Psoas muscle (tissue), 7 donors: ENCODE measurements at regions not wholly inside any gene's neighbourhood (a gene's known extent, or its start where the extent isn't known, plus 50 kb on each side); places are given as distances from the start of the nearest gene placed in this dataset.

ENCODE experiments used
- ATAC-seq, 4 donors: fragments of 200-7000 bp; cut with Tn5 transposase; one replicate each; pipeline ENCODE4 v1.9.1; 2020; ENCODE audit warnings: moderate library complexity in 3 of 4, mild to moderate bottlenecking in 2 of 4
- DNase-seq, 2 donors: peaks; one replicate each; pipeline ENCODE4 v3.0.0-alpha.2; 2020
- H3K27ac ChIP-seq: fragments of 200-600 bp; one replicate; pipeline ENCODE4 v1.8.0; 2022
- H3K27me3 ChIP-seq, 3 donors: fragments of 200-600 bp in 1 of 3; one replicate each; pipeline versions ENCODE4 v1.6.1 to v1.8.0; 2013 to 2022; ENCODE audit warnings: low read length in 2 of 3, mild to moderate bottlenecking in 2 of 3, moderate library complexity in 1 of 3; ENCODE audit not compliant: insufficient read depth in 3 of 3
- H3K36me3 ChIP-seq, 2 donors: fragments of 200-600 bp in 1 of 2; one replicate each; pipeline versions ENCODE4 v1.6.1 to v1.8.0; 2013 to 2022; ENCODE audit warnings: low read depth in 1 of 2, mild to moderate bottlenecking in 1 of 2, moderate library complexity in 1 of 2; ENCODE audit not compliant: insufficient read depth in 1 of 2
- H3K4me1 ChIP-seq: fragments of 200-600 bp; one replicate; pipeline ENCODE4 v1.8.0; 2022
- H3K4me3 ChIP-seq: fragments of 200-600 bp; one replicate; pipeline ENCODE4 v1.8.0; 2022; ENCODE audit warnings: mild to moderate bottlenecking
- H3K9me3 ChIP-seq: fragments of 200-600 bp; one replicate; pipeline ENCODE4 v1.8.0; 2022
- CTCF ChIP-seq: fragments of 200-600 bp; IDR thresholded peaks from one replicate; pipeline ENCODE4 v1.8.0; 2022; ENCODE audit warnings: antibody characterized with exemption
- WGBS, 3 donors: extraction: QIAGEN DNeasy Blood & Tissue Kit; methylation state at CpG; one replicate each; pipeline versions ENCODE4 v1.1.6 to v1.1.7; 2013; 5-methylcytosine and 5-hydroxymethylcytosine counted together
- intact Hi-C, 2 donors: fragments of 100-400 bp; cut with DNase I; formaldehyde crosslinking; loops; one replicate each; pipeline versions ENCODE4 v1.11.0 to v1.14.2; 2022
- donor health status: healthy with polysubstance abuse.
- donor health status: DM: no; HTN: no; CAD: no; lungs with moderate emphysema.
- donor health status: Bipolar disorder and iron deficiency.
- donor health status: healthy.
- donor health status: DM: yes; HTN: yes; CAD: no.
- donor health status: DM: no; HTN: no; CAD: no.
- donor health status: DM: yes; HTN: yes; CAD: no.

GRCh38 chr10:89115876-89116627, 91.1 kb downstream of the CH25H start:
- intact Hi-C loops, result no loop called here
- no peak overlapping the region for H3K4me3 ChIP-seq
- no peak for TF ChIP-seq CTCF
- no peak for ATAC-seq
- H3K4me1 ChIP-seq, result no peaks in the 10 kb centered on the region
- no peaks in the 10 kb centered on the region for H3K36me3 ChIP-seq
- no peak overlapping the region for H3K27ac ChIP-seq
- no peak for DNase-seq
- WGBS, 3 donors, result 85 to 87% (median 86%) methylated on average over 9 of the region's 9 CpGs
- peaks cover 5% of the 10 kb centered on the region for H3K9me3 ChIP-seq
- no peaks in the 10 kb centered on the region for H3K27me3 ChIP-seq

- intact Hi-C loops, result no loop called here
- 73 to 76% (median 73%) methylated on average over 1 of the region's 1 CpG for WGBS, 3 donors
- no peak for ATAC-seq
Observed at GRCh38 chr10:89114846-89115625, 92.1 kb downstream of the CH25H start.

DNA sequence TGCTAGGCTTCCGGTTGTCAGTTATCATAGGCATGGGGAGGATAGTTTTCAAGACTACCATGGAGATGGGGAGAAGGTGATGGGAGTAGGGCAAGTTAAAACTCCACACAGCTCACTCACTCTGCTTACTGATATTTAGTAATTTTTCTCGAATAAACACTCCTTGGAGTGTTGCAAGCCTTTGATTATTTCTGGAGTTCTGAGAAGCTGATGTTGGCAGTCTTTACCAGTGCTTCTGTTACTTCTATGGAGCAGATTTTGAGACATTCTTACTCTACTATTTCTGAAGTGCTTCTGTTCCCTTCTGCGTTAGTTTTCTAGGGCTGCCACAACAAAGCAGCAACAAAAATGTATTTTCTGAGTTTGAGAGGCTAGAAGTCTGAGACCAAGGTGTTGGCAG, 104.4 kb downstream of the CH25H start:
- peaks cover 2% of the 10 kb centered on the region for H3K9me3 ChIP-seq
- no peak for TF ChIP-seq CTCF
- no peaks in the 10 kb centered on the region for H3K36me3 ChIP-seq
- DNase-seq, result no peak
- ATAC-seq, result no peak
- 77 to 84% (median 80%) methylated on average over 3 of the region's 3 CpGs for WGBS, 3 donors
- no peaks in the 10 kb centered on the region for H3K27me3 ChIP-seq
- H3K4me1 ChIP-seq, result no peaks in the 10 kb centered on the region
- H3K27ac ChIP-seq, result no peak overlapping the region
- no peak overlapping the region for H3K4me3 ChIP-seq
- intact Hi-C loops, result no loop called here

More at GRCh38 chr10:89114846-89115625, 92.1 kb downstream of the CH25H start:
- H3K27ac ChIP-seq, result no peak overlapping the region
- no peaks in the 10 kb centered on the region for H3K4me1 ChIP-seq
- peaks cover 5% of the 10 kb centered on the region for H3K9me3 ChIP-seq
- H3K36me3 ChIP-seq, result no peaks in the 10 kb centered on the region
- no peak for DNase-seq
- no peak for TF ChIP-seq CTCF
- H3K4me3 ChIP-seq, result no peak overlapping the region
- no peaks in the 10 kb centered on the region for H3K27me3 ChIP-seq

GRCh38 chr10:89101943-89102342, 105.2 kb downstream of the CH25H start:
- 64 to 76% (median 70%) methylated on average over 4 of the region's 4 CpGs for WGBS, 3 donors
- Histone ChIP-seq H3K36me3 (no peaks in the 10 kb centered on the region), H3K4me1 (no peaks in the 10 kb centered on the region), H3K4me3 (no peak overlapping the region), H3K27ac (no peak overlapping the region), H3K9me3 (no peaks in the 10 kb centered on the region), H3K27me3 (no peaks in the 10 kb centered on the region)
- intact Hi-C loops, result no loop called here
- TF ChIP-seq CTCF, result no peak
- ATAC-seq (no peak), DNase-seq (no peak)
